Activated CD4-positive, alpha-beta T cell treated with anti-CD3 and anti-CD28 coated beads for 36 hours (primary cell): ENCODE measurements at regions not wholly inside any gene's neighbourhood (a gene's known extent, or its start where the extent isn't known, plus 50 kb on each side); places are given as distances from the start of the nearest gene placed in this dataset.

Source experiments
- ATAC-seq: fragments of 200-7000 bp; cut with Tn5 transposase; one replicate; pipeline ENCODE4 v1.10.0; 2021; ENCODE audit warnings: mild to moderate bottlenecking, moderate library complexity
- CTCF ChIA-PET: fragments of 350-600 bp; sonication (Branson Sonifier 250); formaldehyde crosslinking; loops from one replicate; lab custom pipeline; 2021; ENCODE audit warnings: antibody characterized with exemption; lab: Charles Lee
- POLR2A ChIA-PET: fragments of 350-600 bp; sonication (Branson Sonifier 250); formaldehyde crosslinking; loops from one replicate; lab custom pipeline; 2021; ENCODE audit warnings: antibody characterized with exemption, inconsistent platforms; lab: Charles Lee
- DNase-seq: peaks from one replicate; pipeline ENCODE4 v3.0.0-alpha.2; 2020
- H3K27ac Mint-ChIP-seq: one replicate; pipeline ENCODE4 v1.8.0; 2021; ENCODE audit warnings: mixed read lengths
- H3K27me3 Mint-ChIP-seq: one replicate; pipeline ENCODE4 v1.8.0; 2021; ENCODE audit warnings: mixed read lengths
- H3K36me3 Mint-ChIP-seq: one replicate; pipeline ENCODE4 v1.8.0; 2021; ENCODE audit warnings: low read depth, mixed read lengths
- H3K4me1 Mint-ChIP-seq: one replicate; pipeline ENCODE4 v1.8.0; 2021; ENCODE audit warnings: mixed read lengths
- H3K4me3 Mint-ChIP-seq: one replicate; pipeline ENCODE4 v1.8.0; 2021; ENCODE audit warnings: mild to moderate bottlenecking, moderate library complexity, mixed read lengths
- H3K9me3 Mint-ChIP-seq: one replicate; pipeline ENCODE4 v1.8.0; 2021; ENCODE audit warnings: low read depth, mixed read lengths
- intact Hi-C, 2 experiments: fragments of 100-400 bp; cut with DNase I in 1 of 2; cut with micrococcal nuclease in 1 of 2; formaldehyde crosslinking; loops; one replicate each; pipeline versions ENCODE4 v1.14.2 to v1.15.1; 2022 to 2024; cut with DNase I, micrococcal nuclease

GRCh38 chr10:5305374-5305773, 59.4 kb upstream of the UCN3 start:
- ChIA-PET POLR2A (no interaction called here), CTCF (no interaction called here)
- Mint-ChIP-seq H3K36me3 (peaks cover 12% of the 10 kb centered on the region), H3K4me3 (no peak overlapping the region), H3K27ac (no peak overlapping the region), H3K4me1 (no peaks in the 10 kb centered on the region), H3K9me3 (peaks cover 10% of the 10 kb centered on the region), H3K27me3 (peaks cover 2% of the 10 kb centered on the region)
- intact Hi-C loops = no loop called here
- ATAC-seq (no peak), DNase-seq (no peak)

- Mint-ChIP-seq H3K27me3 (no peaks in the 10 kb centered on the region), H3K4me1 (peaks cover 9% of the 10 kb centered on the region), H3K36me3 (no peaks in the 10 kb centered on the region), H3K4me3 (no peak overlapping the region), H3K9me3 (no peaks in the 10 kb centered on the region), H3K27ac (no peak overlapping the region)
- POLR2A ChIA-PET = no interaction called here
- ATAC-seq (no peak), DNase-seq (no peak)
- intact Hi-C loops = no loop called here
- CTCF ChIA-PET = no interaction called here
These were observed 53.9 kb upstream of the UCN3 start for GRCh38 chr10:5310914-5311313.

DNA sequence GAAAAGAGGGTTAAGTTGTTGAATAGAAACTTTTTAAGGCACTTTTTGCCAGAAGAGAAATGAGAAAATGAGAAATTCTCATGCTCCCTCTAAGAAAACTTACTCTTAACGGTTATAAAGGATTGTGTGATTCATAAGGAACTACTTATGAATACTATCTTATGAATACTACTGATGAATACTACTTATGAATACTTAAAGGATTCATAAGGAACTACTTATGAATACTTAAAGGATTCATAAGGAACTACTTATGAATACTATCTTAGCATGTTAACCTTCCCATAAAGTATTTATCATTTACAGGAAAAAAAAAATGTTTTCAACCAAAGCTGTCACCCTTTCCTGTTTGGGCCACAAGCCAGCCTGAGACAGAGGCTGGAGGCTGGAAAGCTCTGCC, 53.1 kb upstream of the UCN3 start:
- intact Hi-C loops = no loop called here
- H3K36me3 Mint-ChIP-seq = no peaks in the 10 kb centered on the region
- DNase-seq = no peak
- H3K9me3 Mint-ChIP-seq = no peaks in the 10 kb centered on the region
- H3K27ac Mint-ChIP-seq = no peak overlapping the region
- ChIA-PET CTCF (no interaction called here), POLR2A (no interaction called here)
- H3K4me3 Mint-ChIP-seq = no peak overlapping the region
- ATAC-seq = no peak
- H3K4me1 Mint-ChIP-seq = peaks cover 15% of the 10 kb centered on the region
- H3K27me3 Mint-ChIP-seq = no peaks in the 10 kb centered on the region

GRCh38 chr10:5314840-5315239, 49.9 kb upstream of the UCN3 start:
- intact Hi-C loops = no loop called here
- peaks cover under 1% of the 10 kb centered on the region for H3K9me3 Mint-ChIP-seq
- CTCF ChIA-PET = no interaction called here
- ATAC-seq (no peak), DNase-seq (no peak)
- POLR2A ChIA-PET = no interaction called here
- no peaks in the 10 kb centered on the region for H3K36me3 Mint-ChIP-seq
- no peaks in the 10 kb centered on the region for H3K27me3 Mint-ChIP-seq
- H3K4me3 Mint-ChIP-seq = no peak overlapping the region
- peaks cover 39% of the 10 kb centered on the region for H3K4me1 Mint-ChIP-seq
- H3K27ac Mint-ChIP-seq = no peak overlapping the region
